ENCODE measurements at regions not wholly inside any gene's neighbourhood (a gene's known extent, or its start where the extent isn't known, plus 50 kb on each side); places are given as distances from the start of the nearest gene placed in this dataset.
"Not testable (repeated sequence)": the region's sequence is repeated elsewhere in the genome, so short reads cannot be mapped to it uniquely, and the experiment has no call there.

DNA sequence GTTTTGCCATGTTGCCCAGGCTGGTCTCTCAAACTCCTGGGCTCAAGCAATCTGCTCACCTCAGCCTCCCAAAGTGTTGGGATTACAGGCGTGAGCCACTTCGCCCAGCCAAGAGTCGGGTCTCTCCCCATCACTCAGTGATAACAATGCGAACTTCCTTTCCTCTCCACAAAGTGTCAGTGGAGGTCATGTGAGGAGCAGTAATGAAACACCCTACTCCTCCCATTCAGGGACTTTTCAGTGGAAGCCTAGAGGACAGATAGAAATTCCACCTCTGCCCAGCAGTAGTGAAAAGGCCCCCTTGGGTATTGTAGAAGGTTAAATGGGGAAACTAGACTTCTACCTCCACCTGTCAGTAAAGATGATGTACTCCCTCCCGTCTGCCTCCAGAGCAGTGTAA lies 141.9 kb upstream of the STK26 start:
- Histone ChIP-seq H3K9me3 (ENCODE audit: severe bottlenecking) (no peaks in the 10 kb centered on the region), H3K36me3 (no peaks in the 10 kb centered on the region), H3K4me3 (ENCODE audit: low read depth, low read length) (no peak overlapping the region), H3K27ac (no peak overlapping the region), H3K27me3 (ENCODE audit: insufficient read depth, low read depth, severe bottlenecking) (peaks cover 21% of the 10 kb centered on the region)
- DNase-seq: no peak
- no peak for TF ChIP-seq CTCF (IDR thresholded peaks at IDR 0.05; ENCODE audit: low read depth, low read length)

GRCh38 chrX:131885042-131885441 lies 138.1 kb upstream of the STK26 start:
- H3K9me3 ChIP-seq (ENCODE audit: severe bottlenecking); H3K4me3 ChIP-seq (ENCODE audit: low read depth, low read length); H3K27ac ChIP-seq; DNase-seq; H3K36me3 ChIP-seq: not testable (repeated sequence)
- peaks cover 15% of the 10 kb centered on the region for H3K27me3 ChIP-seq (ENCODE audit: insufficient read depth, low read depth, severe bottlenecking)

- H3K9me3 ChIP-seq (ENCODE audit: severe bottlenecking); H3K4me3 ChIP-seq (ENCODE audit: low read depth, low read length); DNase-seq; H3K36me3 ChIP-seq; H3K27ac ChIP-seq: not testable (repeated sequence)
- H3K27me3 ChIP-seq (ENCODE audit: insufficient read depth, low read depth, severe bottlenecking): peaks cover 15% of the 10 kb centered on the region
Measured at GRCh38 chrX:131893857-131894256, 129.2 kb upstream of the STK26 start.

- Histone ChIP-seq H3K27ac (no peak overlapping the region), H3K27me3 (ENCODE audit: insufficient read depth, low read depth, severe bottlenecking) (peaks cover 18% of the 10 kb centered on the region), H3K9me3 (ENCODE audit: severe bottlenecking) (no peaks in the 10 kb centered on the region), H3K36me3 (no peaks in the 10 kb centered on the region), H3K4me3 (ENCODE audit: low read depth, low read length) (no peak overlapping the region)
- no peak for TF ChIP-seq CTCF (IDR thresholded peaks at IDR 0.05; ENCODE audit: low read depth, low read length)
- DNase-seq: no peak
Measured at GRCh38 chrX:131894995-131895394, 128.1 kb upstream of the STK26 start.

DNA sequence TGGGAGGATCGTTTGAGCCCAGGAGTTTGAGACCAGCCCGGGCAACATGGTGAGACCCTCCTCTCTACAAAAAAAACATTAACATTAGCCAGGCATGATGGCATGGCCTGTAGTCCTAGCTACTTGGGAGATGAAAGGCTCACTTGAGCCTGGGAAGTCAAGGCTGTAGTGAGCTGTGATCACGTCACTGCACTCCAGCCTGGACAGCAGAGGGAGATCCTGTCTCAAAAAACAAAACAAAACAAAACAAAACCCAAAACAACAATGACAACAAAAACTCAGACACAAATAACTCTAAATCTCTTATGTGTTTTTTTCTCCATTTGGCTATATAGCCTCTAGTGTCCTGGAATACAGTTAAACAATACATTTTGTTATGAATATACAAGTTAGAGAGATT lies 127.3 kb upstream of the STK26 start:
- Histone ChIP-seq H3K9me3 (ENCODE audit: severe bottlenecking) (no peaks in the 10 kb centered on the region), H3K27me3 (ENCODE audit: insufficient read depth, low read depth, severe bottlenecking) (peaks cover 22% of the 10 kb centered on the region), H3K36me3 (no peaks in the 10 kb centered on the region), H3K27ac (no peak overlapping the region), H3K4me3 (ENCODE audit: low read depth, low read length) (no peak overlapping the region)
- DNase-seq: no peak
- no peak for TF ChIP-seq CTCF (IDR thresholded peaks at IDR 0.05; ENCODE audit: low read depth, low read length)

DNA sequence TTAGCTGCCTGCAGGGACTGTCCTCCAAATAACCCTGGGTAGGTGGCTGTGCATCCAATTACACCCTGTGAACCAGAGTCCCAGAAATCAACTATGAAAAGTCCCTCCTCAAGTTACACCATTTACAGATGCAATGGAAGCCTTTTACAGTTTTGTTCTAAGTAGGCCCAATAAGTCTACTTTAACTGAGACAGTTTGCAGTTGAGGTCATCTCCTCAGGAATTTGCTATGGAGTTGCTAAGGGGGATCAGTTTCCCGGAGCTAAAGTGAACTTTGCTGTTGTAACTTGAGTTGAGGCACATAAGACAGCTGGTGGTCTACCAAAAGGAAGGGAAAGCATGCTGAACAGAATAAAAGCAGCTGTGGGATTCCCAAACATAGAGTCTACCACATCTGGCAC lies 121.6 kb upstream of the STK26 start:
- H3K9me3 ChIP-seq (ENCODE audit: severe bottlenecking): no peaks in the 10 kb centered on the region
- H3K4me3 ChIP-seq (ENCODE audit: low read depth, low read length): no peak overlapping the region
- TF ChIP-seq CTCF (IDR thresholded peaks at IDR 0.05; ENCODE audit: low read depth, low read length): no peak
- peaks cover 35% of the 10 kb centered on the region for H3K27me3 ChIP-seq (ENCODE audit: insufficient read depth, low read depth, severe bottlenecking)
- no peak overlapping the region for H3K27ac ChIP-seq
- DNase-seq: no peak
- no peaks in the 10 kb centered on the region for H3K36me3 ChIP-seq

- Histone ChIP-seq H3K36me3 (no peaks in the 10 kb centered on the region), H3K4me3 (ENCODE audit: low read depth, low read length) (no peak overlapping the region), H3K27ac (no peak overlapping the region), H3K27me3 (ENCODE audit: insufficient read depth, low read depth, severe bottlenecking) (peaks cover 47% of the 10 kb centered on the region), H3K9me3 (ENCODE audit: severe bottlenecking) (no peaks in the 10 kb centered on the region)
- no peak for TF ChIP-seq CTCF (IDR thresholded peaks at IDR 0.05; ENCODE audit: low read depth, low read length)
- no peak for DNase-seq
Measured at GRCh38 chrX:131907488-131908314, 115.4 kb upstream of the STK26 start.

All from WERI-Rb-1 (cell line).